Left renal cortex interstitium (tissue), 4 donors: ENCODE measurements at regions not wholly inside any gene's neighbourhood (a gene's known extent, or its start where the extent isn't known, plus 50 kb on each side); places are given as distances from the start of the nearest gene placed in this dataset.

Experiments
- DNase-seq, 4 donors: peaks; one replicate each; pipeline ENCODE4 v3.0.0-alpha.2; 2013; ENCODE audit warnings: low read depth in 4 of 4, low spot score in 2 of 4, missing footprints in 1 of 4

DNA sequence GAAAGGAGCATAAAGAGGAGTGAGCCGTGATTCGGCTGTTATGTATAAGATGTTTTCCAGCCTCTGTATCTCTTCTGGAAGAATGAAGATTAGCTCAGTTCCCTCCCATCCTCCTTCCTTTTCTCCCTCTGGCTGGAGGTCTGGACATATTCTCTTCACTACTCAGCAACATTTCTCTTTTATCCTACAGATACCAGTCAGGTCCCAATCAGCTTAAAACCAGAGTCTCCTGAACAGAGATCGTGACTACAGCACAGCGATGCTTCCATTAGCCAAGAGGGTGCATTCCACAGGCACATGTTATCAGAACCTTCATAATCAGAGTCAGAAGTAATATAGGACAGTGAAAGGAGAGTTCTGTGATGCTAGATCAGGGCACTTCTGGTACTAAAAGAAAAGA is 133.9 kb upstream of the SOX4 start:
- no peak for DNase-seq

DNA sequence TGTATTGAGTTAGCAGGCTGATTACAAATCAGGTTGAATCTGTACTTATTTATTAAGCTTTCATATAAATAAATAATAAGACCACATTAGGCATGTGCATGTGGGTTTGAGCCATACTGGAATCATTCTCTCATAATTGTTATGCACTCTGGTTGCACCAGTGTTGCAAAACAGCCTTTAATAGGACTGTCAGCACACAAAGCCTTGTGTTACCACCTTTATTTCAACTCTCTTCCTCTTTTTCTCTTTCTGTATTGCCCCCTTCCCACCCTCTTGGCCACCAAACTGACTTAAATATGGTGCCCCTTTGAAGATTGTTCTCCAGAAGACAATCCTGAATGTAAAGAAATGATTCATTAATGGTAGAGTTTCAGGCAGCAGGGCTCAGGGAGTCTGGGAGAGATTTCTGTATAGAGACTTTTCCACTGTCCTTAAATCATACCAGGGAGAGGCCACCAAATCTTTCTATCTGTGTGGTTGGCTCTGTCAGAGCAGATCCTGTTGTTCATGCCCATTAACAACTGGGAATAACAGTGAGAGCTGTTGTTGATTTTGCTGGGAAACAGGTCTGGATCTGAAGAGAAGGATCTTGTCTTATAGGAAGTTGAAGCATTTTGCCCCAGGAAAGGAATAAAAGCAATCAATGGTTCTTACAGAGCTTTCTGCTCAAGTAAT is 131.6 kb upstream of the SOX4 start:
- no peak for DNase-seq

DNA sequence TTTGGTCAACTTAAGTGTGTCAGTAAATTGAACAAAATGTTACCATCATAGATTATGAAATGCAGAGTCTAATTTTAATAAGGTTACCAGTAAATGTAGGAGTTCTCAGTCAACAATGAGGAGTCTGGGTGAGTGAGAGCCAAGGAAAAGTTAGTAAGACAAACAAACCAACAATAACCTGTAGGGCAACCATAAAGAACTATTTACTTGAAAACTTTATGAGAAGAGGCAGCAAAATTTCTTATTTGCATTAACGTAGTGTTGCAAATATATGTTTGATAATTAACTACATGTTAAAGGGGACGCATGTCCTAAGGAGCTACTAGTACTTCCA is 131.1 kb upstream of the SOX4 start:
- no peak for DNase-seq

DNA sequence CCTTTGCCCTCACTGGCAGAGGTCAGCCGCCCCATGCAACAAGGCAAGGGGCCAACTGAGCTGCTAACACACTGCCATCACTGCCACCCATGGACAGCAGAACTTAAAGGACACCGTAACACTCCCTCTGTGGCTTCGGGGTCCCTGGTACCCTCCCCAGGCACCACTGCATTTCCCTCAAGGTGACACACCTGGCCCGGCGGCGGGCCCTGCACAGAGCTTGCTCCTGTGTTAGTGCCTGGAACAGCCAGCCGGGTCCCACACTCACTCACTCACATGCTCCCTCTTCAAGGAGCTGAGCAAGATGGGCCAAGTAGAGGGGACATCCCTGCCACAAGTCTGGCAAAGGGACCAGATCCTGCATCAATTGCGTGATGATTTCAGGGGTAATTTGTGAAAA is 126.5 kb upstream of the SOX4 start:
- DNase-seq, result no peak

DNA sequence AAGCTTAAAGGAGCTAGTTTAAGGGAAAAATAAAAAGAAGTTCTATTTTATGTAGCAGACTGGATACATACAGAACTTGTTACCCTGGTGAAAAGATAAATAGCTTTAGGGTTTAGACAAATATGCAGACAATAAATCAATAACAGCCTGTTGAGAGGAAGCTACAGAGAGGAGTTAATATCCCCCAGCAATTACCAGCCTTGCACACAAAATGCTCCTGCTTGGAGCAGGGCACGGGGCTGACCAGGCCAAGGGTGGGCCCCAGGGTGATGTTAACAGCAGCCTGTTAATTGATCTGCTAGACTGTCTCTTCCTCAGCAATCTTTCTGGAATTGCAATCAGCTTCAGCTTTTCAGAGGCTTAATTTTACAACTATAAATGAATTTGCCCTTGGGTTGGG is 125.1 kb upstream of the SOX4 start:
- DNase-seq, result no peak

DNA sequence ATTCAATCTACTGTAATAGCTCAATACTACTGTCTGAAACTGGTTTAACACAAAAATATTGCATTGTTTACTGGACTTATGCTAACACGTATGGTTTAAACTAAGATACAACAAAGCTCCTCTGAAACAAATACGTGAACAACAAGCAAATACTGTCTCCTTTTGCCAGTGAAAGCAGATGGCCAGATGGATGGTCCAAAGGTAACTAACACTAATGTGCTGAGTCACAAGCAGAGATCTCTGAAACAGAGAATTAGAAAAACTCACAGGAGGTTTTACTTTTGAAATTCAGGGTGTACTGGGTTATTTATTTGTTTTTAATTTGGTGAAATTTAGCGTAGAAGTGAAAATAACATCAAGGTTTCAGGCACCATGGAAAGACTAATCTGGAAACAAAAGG is 124.3 kb upstream of the SOX4 start:
- no peak for DNase-seq

- DNase-seq, result no peak
These were observed 117.4 kb upstream of the SOX4 start for GRCh38 chr6:21476112-21476511.

DNA sequence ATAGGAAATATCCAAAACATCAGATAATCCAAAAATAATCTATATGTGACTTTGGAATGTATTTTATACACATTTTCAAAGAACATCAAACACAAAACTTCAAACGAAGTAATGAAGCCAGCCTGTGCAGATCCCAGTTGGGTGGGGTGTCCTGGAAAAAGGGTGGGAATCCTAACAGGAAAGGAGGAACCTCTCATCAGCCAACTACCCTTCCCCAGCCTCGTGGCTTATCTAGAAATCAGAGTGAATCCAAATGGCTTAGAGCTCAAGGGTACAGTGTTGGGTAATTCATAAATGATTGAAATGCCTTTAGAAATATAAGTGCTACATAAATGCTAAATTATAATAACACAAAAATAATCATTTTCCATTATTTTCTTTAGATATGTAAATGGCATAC is 115.1 kb upstream of the SOX4 start:
- no peak for DNase-seq

DNA sequence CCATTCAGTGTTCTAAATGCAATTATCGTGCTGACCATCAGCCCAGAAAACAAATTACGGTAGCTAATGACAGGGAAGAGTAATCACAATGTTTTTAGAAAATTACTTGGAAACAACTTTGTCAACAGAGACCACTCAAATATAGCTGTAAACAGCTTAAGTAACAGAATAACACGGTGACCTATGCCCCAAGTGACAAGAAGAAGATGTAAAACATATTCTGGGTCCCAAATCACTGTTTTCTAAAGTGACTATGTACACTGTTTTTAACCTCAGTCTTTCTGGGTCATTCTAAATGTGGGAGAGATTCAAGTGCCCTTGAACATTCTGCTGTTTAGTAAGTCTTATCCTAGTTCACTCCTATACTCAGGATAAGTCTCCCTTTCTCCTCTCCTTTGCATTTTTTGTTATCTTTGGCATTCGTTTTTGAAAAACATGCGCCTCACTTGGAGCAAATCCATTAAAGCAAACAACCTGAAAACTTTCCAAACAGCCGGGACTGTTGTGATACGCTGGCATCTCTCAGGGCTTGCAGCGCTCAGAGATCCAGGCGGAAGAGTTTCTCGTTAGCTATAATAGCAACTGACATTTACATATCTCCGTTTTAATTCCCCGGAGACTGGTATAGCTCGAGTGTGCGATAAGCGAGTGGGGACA is 114.5 kb upstream of the SOX4 start:
- DNase-seq, result no peak

DNA sequence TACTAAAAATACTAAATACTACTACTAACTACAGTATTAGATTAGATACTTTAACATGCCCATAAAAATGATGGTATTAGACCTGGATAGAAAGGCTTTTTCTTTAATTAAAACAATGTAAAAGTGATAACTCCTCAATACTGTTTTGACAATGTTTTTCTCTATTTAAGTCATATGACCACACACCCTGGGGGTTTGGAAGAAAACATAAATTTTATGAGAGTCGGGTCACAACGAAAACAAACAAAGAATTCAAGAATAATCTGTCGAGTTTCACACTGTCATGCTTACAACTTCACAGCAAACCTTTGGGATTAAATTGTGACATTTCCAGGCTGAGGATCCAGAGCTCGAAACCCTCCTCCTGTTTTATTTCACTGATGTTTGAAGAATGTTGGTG is 107.4 kb upstream of the SOX4 start:
- no peak for DNase-seq

DNA sequence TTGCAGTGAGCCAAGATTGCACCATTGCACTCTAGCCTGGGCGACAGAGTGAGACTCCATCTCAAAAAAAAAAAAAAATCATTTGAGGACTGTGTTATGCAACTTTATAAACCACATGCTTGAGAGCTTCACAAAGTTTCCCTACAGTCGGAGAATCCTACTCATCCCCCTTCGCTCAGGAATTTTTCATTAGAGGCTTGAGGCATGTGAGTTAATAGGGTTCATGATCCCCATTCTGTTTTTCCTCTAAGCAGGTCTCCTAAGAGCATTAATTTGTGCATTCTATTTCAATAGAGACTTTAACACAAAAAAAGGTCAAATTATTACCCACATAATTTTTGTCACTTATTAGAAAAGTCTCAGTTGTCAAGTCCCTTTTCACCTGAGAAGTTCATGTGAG is 103.7 kb upstream of the SOX4 start:
- no peak for DNase-seq

DNA sequence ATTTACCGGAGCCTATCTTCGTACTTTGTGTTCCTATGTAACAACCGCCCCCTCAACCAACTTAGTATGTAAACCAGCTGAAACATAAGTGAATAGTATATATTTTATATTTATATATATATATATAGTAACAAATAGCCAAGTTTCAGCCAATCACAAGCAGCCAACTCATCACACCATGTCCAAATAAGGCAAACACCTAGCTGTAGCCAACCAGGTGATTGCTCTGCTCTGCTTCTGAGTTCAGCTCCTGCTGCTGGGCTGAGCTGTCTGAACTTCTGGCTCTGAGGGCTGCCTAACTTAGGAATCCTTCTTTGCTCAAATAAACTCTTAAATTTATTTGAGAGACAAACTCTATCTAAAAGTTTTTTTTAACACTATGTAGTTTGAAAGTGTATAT is 101.6 kb upstream of the SOX4 start:
- no peak for DNase-seq

DNA sequence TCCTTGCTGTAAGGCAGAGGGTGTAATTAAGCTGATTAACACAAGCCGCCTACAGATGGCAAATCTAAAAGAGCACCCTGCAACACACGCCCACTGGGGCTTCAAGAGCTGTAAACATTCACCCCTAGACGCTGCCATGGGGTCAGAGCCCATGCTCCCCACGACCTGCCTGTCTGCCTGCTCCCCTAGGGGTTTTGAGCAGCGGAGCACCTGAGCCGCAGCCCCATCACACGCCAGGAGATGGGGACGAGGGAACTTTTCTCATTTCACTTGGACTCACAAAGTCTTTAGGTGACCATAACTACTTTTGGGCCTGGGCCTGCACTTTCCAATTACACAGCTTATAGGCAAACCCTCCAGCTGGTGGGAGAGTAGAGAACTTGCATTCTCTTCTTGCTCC is 99.0 kb upstream of the SOX4 start:
- DNase-seq, result no peak

DNA sequence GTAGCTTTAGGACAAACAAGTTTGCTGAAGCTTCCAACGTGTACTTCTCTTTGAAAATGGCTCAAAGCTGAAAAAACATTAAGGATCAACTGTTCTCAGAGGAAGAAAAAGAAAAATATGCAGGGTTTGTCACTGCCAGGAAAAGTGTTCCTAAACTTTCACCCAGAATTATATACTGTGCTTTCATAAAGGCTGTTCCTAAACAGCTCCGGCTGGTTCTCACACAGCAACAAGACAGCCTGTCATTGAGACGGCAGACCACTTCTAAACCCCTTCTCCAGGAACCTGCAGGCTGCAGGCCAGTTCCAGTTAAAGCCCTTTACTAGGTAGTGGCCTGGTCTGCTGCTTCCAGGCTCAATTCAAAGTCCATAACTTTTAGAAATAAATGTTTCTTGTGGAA is 97.4 kb upstream of the SOX4 start:
- DNase-seq, result no peak

DNA sequence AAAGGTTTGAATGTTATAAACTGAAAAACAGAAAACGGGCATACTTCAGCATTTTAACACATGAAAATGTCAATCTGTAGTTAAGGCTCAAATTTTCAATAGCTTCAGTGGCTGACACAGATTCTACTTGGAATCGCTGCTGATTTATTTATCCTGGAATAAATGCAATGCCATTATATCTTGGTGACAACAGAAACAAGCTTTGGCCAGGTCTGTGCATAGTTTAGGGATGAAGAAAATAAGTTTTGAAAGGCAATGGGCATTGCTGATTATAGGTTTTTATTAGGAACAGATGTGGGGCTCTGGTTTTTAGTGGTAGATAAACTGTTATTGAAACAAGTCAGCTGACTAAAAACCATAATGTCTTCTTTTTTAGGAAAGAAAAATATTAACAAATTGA is 96.8 kb upstream of the SOX4 start:
- no peak for DNase-seq

DNA sequence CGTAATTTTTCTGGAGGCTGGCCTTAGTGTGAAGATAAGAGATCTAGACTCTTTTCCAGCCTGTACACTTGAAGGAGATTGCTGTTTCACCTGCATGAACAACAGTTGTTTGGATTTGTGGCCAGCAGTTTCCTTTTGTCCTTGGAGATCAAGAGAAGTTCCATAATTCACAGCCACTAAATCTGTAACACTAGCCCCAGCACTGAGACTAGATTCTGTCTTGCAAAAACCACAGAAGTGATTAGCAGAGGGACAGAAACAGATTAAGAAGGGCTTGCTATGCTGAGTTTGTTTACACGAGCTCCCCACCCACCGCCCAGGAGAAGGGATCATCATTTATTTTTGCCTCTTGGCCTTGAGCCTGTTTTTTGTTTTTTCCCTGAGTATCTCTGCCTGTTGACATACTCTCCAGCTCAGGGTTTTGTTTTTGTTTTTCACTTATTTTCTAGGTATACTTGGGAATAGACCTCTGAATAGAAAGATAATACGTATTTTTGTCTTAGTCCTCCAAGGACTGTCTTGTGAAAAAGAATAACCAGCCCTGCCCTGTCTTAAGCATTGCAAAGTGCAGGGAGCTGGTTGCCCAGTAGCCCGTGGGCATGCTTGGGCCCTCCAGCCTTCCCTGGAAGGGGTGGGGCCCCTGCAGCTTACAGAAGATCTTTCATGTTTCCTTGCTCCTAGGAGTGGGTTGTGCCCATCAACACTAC is 93.1 kb upstream of the SOX4 start:
- no peak for DNase-seq

DNA sequence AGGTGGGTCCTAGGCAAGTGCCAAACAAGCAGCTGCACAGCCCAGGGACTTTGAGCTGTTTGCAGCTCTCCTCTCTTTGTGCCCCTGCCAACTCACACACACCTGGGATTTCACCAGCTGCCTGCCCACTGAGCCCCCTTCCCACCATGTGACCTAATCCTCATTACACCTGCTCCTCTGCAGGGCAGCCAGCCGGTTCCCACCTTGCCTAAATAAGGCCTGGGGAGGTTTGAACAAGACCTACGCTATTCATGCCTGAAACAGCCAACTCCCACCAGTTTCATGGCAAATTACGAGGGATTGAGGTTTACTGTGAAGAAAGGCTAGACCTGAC is 92.6 kb upstream of the SOX4 start:
- no peak for DNase-seq

DNA sequence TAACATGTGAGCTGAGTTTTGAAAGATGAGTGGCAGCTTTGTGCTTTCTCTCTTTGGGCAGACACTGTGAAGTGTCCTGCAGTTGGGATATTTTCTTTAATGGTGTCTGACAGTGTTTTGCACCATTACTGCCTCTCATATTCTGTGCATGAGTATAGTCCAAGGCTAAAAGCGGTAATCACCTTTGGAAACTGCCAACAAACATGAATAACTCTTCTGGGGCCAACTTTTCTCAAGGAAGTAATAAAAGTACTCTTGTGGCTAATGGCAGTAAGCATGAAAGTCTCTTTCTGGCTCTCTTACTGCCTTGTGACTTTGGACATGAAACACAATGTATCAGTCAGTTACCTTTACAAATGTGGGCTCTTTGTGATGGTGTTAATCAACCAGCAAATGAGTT is 91.7 kb upstream of the SOX4 start:
- no peak for DNase-seq

DNA sequence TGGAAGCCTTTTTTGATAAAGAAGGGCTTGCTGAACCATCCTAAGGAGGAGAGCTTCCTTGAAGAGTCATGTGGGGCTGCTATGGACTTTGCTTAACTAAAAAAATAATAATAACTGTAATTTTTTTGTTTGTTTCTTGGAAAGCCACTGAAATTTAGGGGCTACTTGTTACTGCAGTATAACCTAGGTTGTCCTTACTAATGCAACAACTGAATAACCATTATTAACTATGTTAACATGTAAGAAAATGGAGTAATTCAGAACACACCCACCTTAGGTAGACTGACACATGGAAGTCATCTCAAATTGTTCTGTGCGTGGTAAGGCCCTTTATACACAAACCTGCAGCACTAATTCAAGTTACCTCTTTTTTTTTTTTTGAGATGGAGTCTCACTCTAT is 90.9 kb upstream of the SOX4 start:
- DNase-seq, result no peak

- DNase-seq, result no peak
These were observed 88.8 kb upstream of the SOX4 start for GRCh38 chr6:21504790-21505189.

GRCh38 chr6:21505574-21505990 is 88.0 kb upstream of the SOX4 start:
- DNase-seq, result no peak

DNA sequence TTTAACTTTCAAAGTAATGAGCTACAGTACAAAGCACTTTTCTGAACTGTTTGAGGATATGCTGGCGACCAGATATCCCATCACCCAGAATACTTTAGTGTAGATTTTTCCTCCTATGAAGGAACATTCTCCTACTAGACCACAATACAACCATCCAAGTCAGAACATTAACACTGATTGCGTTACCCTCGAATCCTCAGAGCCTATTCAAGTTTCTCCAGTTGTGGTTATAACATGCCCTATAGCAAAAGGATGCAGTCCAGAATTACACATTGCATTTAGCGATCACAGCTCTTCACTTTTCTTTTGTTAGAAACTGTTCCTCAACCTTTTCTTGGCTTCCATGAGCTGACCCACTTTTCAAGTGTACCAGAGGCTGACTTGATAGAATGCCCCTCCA is 87.4 kb upstream of the SOX4 start:
- DNase-seq, result no peak

DNA sequence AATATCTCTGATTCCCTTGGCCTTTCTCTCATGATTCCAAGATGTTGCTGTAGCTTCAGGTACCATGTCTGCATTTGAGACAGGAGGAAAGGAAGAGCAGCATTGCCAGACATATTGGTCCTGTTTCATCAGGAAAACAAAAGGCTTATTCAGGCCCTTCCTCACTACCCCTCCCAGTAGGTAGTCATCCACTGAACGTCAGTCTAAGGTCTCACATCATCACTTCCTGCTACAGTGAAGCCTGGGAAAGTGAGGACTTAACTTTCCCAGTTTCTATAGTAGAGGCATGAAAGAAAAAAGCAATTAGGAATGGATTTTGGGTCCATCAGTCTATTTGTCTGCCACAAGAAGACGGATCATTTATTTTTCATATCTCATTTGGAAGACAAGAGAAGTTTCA is 85.7 kb upstream of the SOX4 start:
- DNase-seq, result no peak
